ENCODE measurements at regions not wholly inside any gene's neighbourhood (a gene's known extent, or its start where the extent isn't known, plus 50 kb on each side); places are given as distances from the start of the nearest gene placed in this dataset.

DNA sequence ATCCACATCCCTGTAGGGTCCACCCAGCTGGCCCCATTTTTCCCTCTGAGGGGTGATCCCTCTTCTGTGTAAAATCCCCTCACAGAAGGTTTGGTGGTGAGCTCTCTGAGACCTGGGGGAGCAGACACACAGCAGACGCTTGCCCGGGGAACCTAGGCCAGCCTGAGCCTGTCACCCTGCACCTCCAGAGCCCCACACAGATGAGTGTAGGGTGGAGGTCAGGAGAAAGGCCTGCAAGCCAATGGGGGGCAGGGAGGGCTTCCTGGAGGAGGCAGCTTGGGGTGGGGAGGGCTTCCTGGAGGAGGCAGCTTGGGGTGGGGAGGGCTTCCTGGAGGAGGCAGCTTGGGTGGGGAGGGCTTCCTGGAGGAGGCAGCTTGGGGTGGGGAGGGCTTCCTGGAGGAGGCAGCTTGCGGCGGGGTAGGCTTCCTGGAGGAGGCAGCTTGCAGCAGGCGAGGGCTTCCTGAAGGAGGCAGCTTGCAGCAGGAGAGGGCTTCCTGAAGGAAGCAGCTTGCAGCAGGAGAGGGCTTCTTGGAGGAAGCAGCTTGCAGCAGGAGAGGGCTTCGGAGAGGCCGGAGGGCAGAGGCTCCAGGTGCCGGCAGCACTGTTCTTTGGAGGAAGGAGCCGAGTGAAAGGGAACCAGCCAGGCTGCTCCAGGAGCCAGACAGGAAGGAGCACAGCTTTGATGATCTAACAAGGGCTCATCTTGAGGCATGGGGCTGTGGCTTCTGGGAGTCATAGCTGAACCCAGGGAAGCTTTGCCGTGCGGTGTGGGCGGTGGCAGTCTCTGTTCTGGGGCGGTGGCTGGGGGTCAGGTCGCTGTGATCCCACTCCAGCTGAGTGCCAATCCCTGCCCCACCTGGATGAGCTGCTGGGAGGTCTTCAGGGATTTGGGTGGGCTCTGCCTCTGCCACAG is 83.7 kb upstream of the ZNF469 start:
- no peak overlapping the region for H3K4me3 ChIP-seq (replicated peaks in 1 of 3)
- no peaks in the 10 kb centered on the region for H3K36me3 ChIP-seq
- no peaks in the 10 kb centered on the region for H3K9me3 ChIP-seq
- no peaks in the 10 kb centered on the region for H3K4me1 ChIP-seq
- intact Hi-C loops (cut with DNase I): no loop called here
- no peaks in the 10 kb centered on the region for H3K27me3 ChIP-seq
- H3K27ac ChIP-seq: no peak overlapping the region
- no peak for TF ChIP-seq CTCF (IDR thresholded peaks at IDR 0.05)
- no peak for TF ChIP-seq POLR2A (IDR thresholded peaks at IDR 0.05)
- DNase-seq: no peak
- 69 to 82% methylated on average over 9 to 12 of the region's 14 CpGs for WGBS, 2 donors

- H3K4me3 ChIP-seq (replicated peaks in 1 of 3): no peak overlapping the region
- 91 to 94% methylated on average over 15 to 19 of the region's 19 CpGs for WGBS, 2 donors
- intact Hi-C loops (cut with DNase I): no loop called here
Measured at GRCh38 chr16:88299751-88300462, 82.9 kb upstream of the ZNF469 start.

GRCh38 chr16:88300463-88300835 is 82.3 kb upstream of the ZNF469 start:
- WGBS, 2 donors: 94% methylated on average over 9 to 10 of the region's 12 CpGs
- intact Hi-C loops (cut with DNase I): no loop called here
- Histone ChIP-seq H3K27ac (no peak overlapping the region), H3K4me1 (no peaks in the 10 kb centered on the region), H3K4me3 (replicated peaks in 1 of 3) (no peak overlapping the region), H3K9me3 (no peaks in the 10 kb centered on the region), H3K36me3 (no peaks in the 10 kb centered on the region), H3K27me3 (no peaks in the 10 kb centered on the region)
- TF ChIP-seq POLR2A (IDR thresholded peaks at IDR 0.05) (no peak), CTCF (IDR thresholded peaks at IDR 0.05) (no peak)
- DNase-seq: no peak

More at GRCh38 chr16:88299751-88300462, 82.9 kb upstream of the ZNF469 start:
- Histone ChIP-seq H3K27me3 (no peaks in the 10 kb centered on the region), H3K4me1 (no peaks in the 10 kb centered on the region), H3K36me3 (no peaks in the 10 kb centered on the region), H3K9me3 (no peaks in the 10 kb centered on the region), H3K27ac (no peak overlapping the region)
- TF ChIP-seq POLR2A (IDR thresholded peaks at IDR 0.05) (no peak), CTCF (IDR thresholded peaks at IDR 0.05) (no peak)
- DNase-seq: no peak

- no peaks in the 10 kb centered on the region for H3K4me1 ChIP-seq
- no peaks in the 10 kb centered on the region for H3K9me3 ChIP-seq
- WGBS, 2 donors: 60 to 63% methylated on average over 8 to 11 of the region's 11 CpGs
- H3K36me3 ChIP-seq: no peaks in the 10 kb centered on the region
- TF ChIP-seq POLR2A (IDR thresholded peaks at IDR 0.05) (no peak), CTCF (IDR thresholded peaks at IDR 0.05) (no peak)
- H3K4me3 ChIP-seq (replicated peaks in 1 of 3): no peak overlapping the region
- no peak for DNase-seq
- intact Hi-C loops (cut with DNase I): no loop called here
- no peak overlapping the region for H3K27ac ChIP-seq
- H3K27me3 ChIP-seq: no peaks in the 10 kb centered on the region
Measured at GRCh38 chr16:88301431-88301830, 81.3 kb upstream of the ZNF469 start.

DNA sequence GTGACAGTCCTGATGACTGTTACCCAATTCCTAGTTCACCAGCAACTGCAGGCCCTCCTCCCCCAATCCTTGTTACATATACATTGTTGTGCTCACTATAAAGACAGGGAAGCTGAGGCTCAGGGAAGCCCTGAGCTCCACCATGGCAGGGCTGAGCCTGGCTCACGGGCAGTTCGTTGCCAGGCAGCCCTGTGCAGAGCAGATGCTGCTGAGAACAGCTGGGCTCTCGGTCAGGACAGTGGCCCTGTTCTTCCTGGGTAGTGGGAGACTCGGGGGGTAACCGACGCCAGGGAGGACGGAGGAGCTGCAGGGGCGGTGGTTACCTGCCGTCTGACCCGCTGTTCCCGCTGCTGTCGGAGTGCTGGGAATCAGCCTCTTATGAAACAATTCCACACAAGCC is 80.9 kb upstream of the ZNF469 start:
- intact Hi-C loops (cut with DNase I): no loop called here
- Histone ChIP-seq H3K9me3 (no peaks in the 10 kb centered on the region), H3K4me3 (replicated peaks in 1 of 3) (no peak overlapping the region), H3K27ac (no peak overlapping the region), H3K4me1 (no peaks in the 10 kb centered on the region), H3K27me3 (no peaks in the 10 kb centered on the region), H3K36me3 (no peaks in the 10 kb centered on the region)
- 79 to 91% methylated on average over 9 to 12 of the region's 12 CpGs for WGBS, 2 donors
- TF ChIP-seq POLR2A (IDR thresholded peaks at IDR 0.05): no peak
- TF ChIP-seq CTCF (IDR thresholded peaks at IDR 0.05): no peak
- no peak for DNase-seq
